Suprapubic skin (tissue), 3 donors: ENCODE measurements at regions not wholly inside any gene's neighbourhood (a gene's known extent, or its start where the extent isn't known, plus 50 kb on each side); places are given as distances from the start of the nearest gene placed in this dataset.

Source experiments
- POLR2A ChIP-seq, 2 donors: fragments of 450-650 bp; IDR thresholded peaks; one replicate each; pipeline ENCODE4 v1.6.1; 2017; ENCODE audit warnings: antibody characterized with exemption in 2 of 2, mild to moderate bottlenecking in 2 of 2, moderate library complexity in 2 of 2
- TF ChIP-seq, protein P1 (sequence below), 2 donors: fragments of 200-600 bp in 1 of 2; fragments of 450-650 bp in 1 of 2; sonication (generic) in 1 of 2; IDR thresholded peaks; one replicate each; pipeline ENCODE4 v1.5.1; 2016 to 2019; ENCODE audit warnings: antibody characterized with exemption in 2 of 2, mild to moderate bottlenecking in 1 of 2, moderate library complexity in 1 of 2

DNA sequence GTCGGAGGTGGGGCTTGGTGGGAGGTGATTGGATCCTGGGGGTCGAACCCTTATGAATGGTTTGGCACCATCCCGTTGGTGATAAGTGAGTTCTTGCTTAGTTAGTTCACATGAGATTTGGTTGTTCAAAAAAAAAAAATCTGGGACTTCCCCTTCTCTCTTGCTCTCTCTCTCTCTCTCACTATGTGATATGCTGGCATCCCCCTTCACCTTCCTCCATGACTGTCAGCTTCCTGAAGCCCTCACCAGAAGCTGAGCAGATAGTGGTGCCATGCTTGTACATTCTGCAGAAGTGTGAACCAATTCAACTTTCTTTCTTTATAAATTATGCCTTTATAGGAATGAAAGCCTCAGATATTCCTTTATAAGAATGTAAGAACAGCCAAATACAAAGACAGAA lies 269.7 kb upstream of the APCDD1 start:
- TF ChIP-seq, protein P1, sequence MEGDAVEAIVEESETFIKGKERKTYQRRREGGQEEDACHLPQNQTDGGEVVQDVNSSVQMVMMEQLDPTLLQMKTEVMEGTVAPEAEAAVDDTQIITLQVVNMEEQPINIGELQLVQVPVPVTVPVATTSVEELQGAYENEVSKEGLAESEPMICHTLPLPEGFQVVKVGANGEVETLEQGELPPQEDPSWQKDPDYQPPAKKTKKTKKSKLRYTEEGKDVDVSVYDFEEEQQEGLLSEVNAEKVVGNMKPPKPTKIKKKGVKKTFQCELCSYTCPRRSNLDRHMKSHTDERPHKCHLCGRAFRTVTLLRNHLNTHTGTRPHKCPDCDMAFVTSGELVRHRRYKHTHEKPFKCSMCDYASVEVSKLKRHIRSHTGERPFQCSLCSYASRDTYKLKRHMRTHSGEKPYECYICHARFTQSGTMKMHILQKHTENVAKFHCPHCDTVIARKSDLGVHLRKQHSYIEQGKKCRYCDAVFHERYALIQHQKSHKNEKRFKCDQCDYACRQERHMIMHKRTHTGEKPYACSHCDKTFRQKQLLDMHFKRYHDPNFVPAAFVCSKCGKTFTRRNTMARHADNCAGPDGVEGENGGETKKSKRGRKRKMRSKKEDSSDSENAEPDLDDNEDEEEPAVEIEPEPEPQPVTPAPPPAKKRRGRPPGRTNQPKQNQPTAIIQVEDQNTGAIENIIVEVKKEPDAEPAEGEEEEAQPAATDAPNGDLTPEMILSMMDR (IDR thresholded peaks at IDR 0.05): no peak
- TF ChIP-seq POLR2A (IDR thresholded peaks at IDR 0.05): no peak
